SK-N-SH (cell line): ENCODE measurements at regions not wholly inside any gene's neighbourhood (a gene's known extent, or its start where the extent isn't known, plus 50 kb on each side); places are given as distances from the start of the nearest gene placed in this dataset.

ENCODE experiments used
- CTCF ChIA-PET: fragments of 300-600, 350-600 bp; formaldehyde crosslinking; extraction: SDS; loops from one replicate; lab custom pipeline; 2021; lab: Yijun Ruan, JAX
- POLR2A ChIA-PET: fragments of 350-600 bp; sonication (Branson Sonifier 250); formaldehyde crosslinking; extraction: SDS; loops from one replicate; lab custom pipeline; 2020; ENCODE audit warnings: antibody characterized with exemption, inconsistent platforms; lab: Yijun Ruan, JAX
- DNase-seq: peaks from one replicate; pipeline ENCODE4 v3.0.0; 2012
- H2AFZ ChIP-seq: fragments of 200-600 bp; sonication (generic); 2 replicates; pipeline ENCODE4 v1.8.1; 2016; ENCODE audit warnings: antibody characterized with exemption, mild to moderate bottlenecking, low read depth
- H3F3A ChIP-seq: fragments of 200-600 bp; sonication (generic); replicated peaks from 2 replicates; pipeline ENCODE3; 2016; ENCODE audit warnings: antibody characterized with exemption, mild to moderate bottlenecking; ENCODE audit not compliant: insufficient read depth
- H3K27ac ChIP-seq, 2 experiments: fragments of 200-500 bp in 1 of 2; fragments of 200-600 bp in 1 of 2; sonication (Bioruptor generic) in 1 of 2; sonication (generic), shearing (Covaris generic) in 1 of 2; 2 replicates each; pipeline versions ENCODE4 v1.5.1 to v1.6.1; 2014 to 2016; ENCODE audit warnings: low read depth in 2 of 2, inconsistent platforms in 1 of 2, low read length in 1 of 2, mild to moderate bottlenecking in 1 of 2, mixed read lengths in 1 of 2
- H3K27me3 ChIP-seq: fragments of 200-600 bp; sonication (generic), shearing (Covaris generic); 2 replicates; pipeline ENCODE4 v1.6.1; 2016; ENCODE audit warnings: mixed run types; ENCODE audit not compliant: insufficient read depth
- H3K36me3 ChIP-seq, 2 experiments: fragments of 200-500 bp in 1 of 2; fragments of 200-600 bp in 1 of 2; sonication (Bioruptor generic) in 1 of 2; sonication (generic) in 1 of 2; replicated peaks in 1 of 2; 2 replicates each; pipeline versions ENCODE3 to v1.5.1; 2014 to 2016; ENCODE audit warnings: low read length in 1 of 2, mild to moderate bottlenecking in 1 of 2; ENCODE audit not compliant: insufficient read depth in 2 of 2, control insufficient read depth in 1 of 2
- H3K4me1 ChIP-seq, 2 experiments: fragments of 200-500 bp in 1 of 2; fragments of 200-600 bp in 1 of 2; sonication (Bioruptor generic) in 1 of 2; sonication (generic), shearing (Covaris generic) in 1 of 2; 2 replicates each; pipeline versions ENCODE4 v1.5.1 to v1.6.1; 2014 to 2016; ENCODE audit warnings: low read depth in 1 of 2, low read length in 1 of 2, mixed run types in 1 of 2; ENCODE audit not compliant: insufficient read depth in 2 of 2, control insufficient read depth in 1 of 2
- H3K4me2 ChIP-seq: fragments of 200-600 bp; sonication (generic), shearing (Covaris generic); 2 replicates; pipeline ENCODE4 v1.6.1; 2017; ENCODE audit warnings: mixed run types
- H3K4me3 ChIP-seq, 2 experiments: fragments of 200-500 bp in 1 of 2; fragments of 200-600 bp in 1 of 2; sonication (Bioruptor generic) in 1 of 2; sonication (generic), shearing (Covaris generic) in 1 of 2; 2 replicates each; pipeline versions ENCODE4 v1.5.1 to v1.8.1; 2014 to 2016; ENCODE audit warnings: low read depth in 2 of 2, inconsistent platforms in 1 of 2, low read length in 1 of 2, mild to moderate bottlenecking in 1 of 2, mixed read lengths in 1 of 2, moderate library complexity in 1 of 2
- H3K79me2 ChIP-seq: fragments of 200-600 bp; sonication (generic); 2 replicates; pipeline ENCODE4 v1.8.1; 2017; ENCODE audit warnings: mild to moderate bottlenecking; ENCODE audit not compliant: insufficient read depth
- H3K9ac ChIP-seq: fragments of 200-600 bp; sonication (generic); 2 replicates; pipeline ENCODE4 v1.6.1; 2017; ENCODE audit warnings: mixed run types
- H3K9me2 ChIP-seq: fragments of 200-600 bp; sonication (generic); 2 replicates; pipeline ENCODE4 v1.6.1; 2017; ENCODE audit warnings: mixed run types
- H3K9me3 ChIP-seq: fragments of 200-600 bp; sonication (generic); 2 replicates; pipeline ENCODE4 v1.6.1; 2017; ENCODE audit warnings: mixed run types, mild to moderate bottlenecking, moderate library complexity
- H4K20me1 ChIP-seq: fragments of 200-600 bp; sonication (generic); 2 replicates; pipeline ENCODE4 v1.6.1; 2017; ENCODE audit warnings: mild to moderate bottlenecking, mixed run types; ENCODE audit not compliant: insufficient read depth
- ELF1 ChIP-seq: IDR thresholded peaks from 2 replicates; pipeline ENCODE4 v1.4.0; 2012
- GATA2 ChIP-seq: sonication (generic); formaldehyde crosslinking; IDR thresholded peaks from 2 replicates; pipeline ENCODE4 v1.5.0; 2020; ENCODE audit warnings: mild to moderate bottlenecking, missing genetic modification reagents
- JUND ChIP-seq: IDR thresholded peaks from 2 replicates; pipeline ENCODE4 v1.4.0; 2012
- MXI1 ChIP-seq: IDR thresholded peaks from 2 replicates; pipeline ENCODE4 v1.6.1; 2012; ENCODE audit warnings: mild to moderate bottlenecking, low read depth, low read length, improper control_type of control experiment
- NRF1 ChIP-seq: IDR thresholded peaks from 2 replicates; pipeline ENCODE4 v1.6.1; 2012; ENCODE audit warnings: low read depth, mild to moderate bottlenecking, low read length
- POLR2AphosphoS5 ChIP-seq: IDR thresholded peaks from 2 replicates; pipeline ENCODE4 v1.6.1; 2012; ENCODE audit warnings: low read depth, low read length
- RAD21 ChIP-seq: IDR thresholded peaks from 2 replicates; pipeline ENCODE4 v1.6.1; 2012; ENCODE audit warnings: mild to moderate bottlenecking, low read length
- SIN3A ChIP-seq: IDR thresholded peaks from 2 replicates; pipeline ENCODE4 v1.6.1; 2012; ENCODE audit warnings: low read depth, mild to moderate bottlenecking, low read length, moderate library complexity, borderline replicate concordance
- TAF1 ChIP-seq: IDR thresholded peaks from 2 replicates; pipeline ENCODE4 v1.6.1; 2012; ENCODE audit warnings: low read depth, mild to moderate bottlenecking, low read length, moderate library complexity, borderline replicate concordance
- TCF12 ChIP-seq: IDR thresholded peaks from 2 replicates; pipeline ENCODE4 v1.4.0; 2012
- YY1 ChIP-seq: IDR thresholded peaks from 2 replicates; pipeline ENCODE4 v1.4.0; 2012; ENCODE audit warnings: low read depth, mild to moderate bottlenecking
- WGBS: methylation state at CpG from one replicate; pipeline ENCODE4 v1.1.6; 2017; ENCODE audit warnings: low lambda C conversion rate; 5-methylcytosine and 5-hydroxymethylcytosine counted together
- TF ChIP-seq, protein P1 (sequence below): IDR thresholded peaks from 2 replicates; pipeline ENCODE4 v1.4.0; 2012; ENCODE audit warnings: low read depth
- TF ChIP-seq, protein P2 (sequence below): fragments of 150-350 bp; IDR thresholded peaks from 2 replicates; pipeline ENCODE4 v1.6.1; 2016; ENCODE audit warnings: mild to moderate bottlenecking, low read depth, low read length
- TF ChIP-seq, protein P3 (sequence below): fragments of 150-350 bp; IDR thresholded peaks from 2 replicates; pipeline ENCODE4 v1.6.1; 2017; ENCODE audit warnings: antibody characterized with exemption, low read length, low read depth, borderline replicate concordance
- TF ChIP-seq, protein P4 (sequence below): IDR thresholded peaks from 2 replicates; pipeline ENCODE4; 2012

DNA sequence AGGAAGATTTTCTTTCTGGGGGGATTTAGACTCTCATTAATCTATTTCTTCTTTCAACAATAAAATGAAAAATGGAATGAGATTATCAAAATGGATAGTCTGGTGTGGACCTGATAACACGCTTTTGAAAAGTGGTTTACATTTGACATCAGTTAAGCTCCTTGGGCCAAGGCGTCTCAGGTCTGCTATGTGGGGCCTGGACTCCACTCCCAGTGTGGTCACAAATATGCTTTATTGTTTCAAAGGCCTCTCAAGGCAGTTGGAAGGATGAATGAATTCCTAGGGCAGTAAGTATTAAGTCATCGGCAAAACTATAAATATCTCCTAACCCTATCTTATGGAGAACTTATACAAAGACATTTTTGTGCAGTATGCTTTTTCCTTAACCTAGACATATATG is 74.5 kb downstream of the ETAA1 start:
- Histone ChIP-seq H4K20me1 (no peaks in the 10 kb centered on the region), H3K4me1 (no peaks in the 10 kb centered on the region; a peak in 1 of 4 replicates), H3K27ac (no peak overlapping the region), H3K4me2 (no peak overlapping the region), H3K9me2 (no peaks in the 10 kb centered on the region), H3K4me3 (no peak overlapping the region), H3K79me2 (no peaks in the 10 kb centered on the region), H2AFZ (no peak overlapping the region), H3K9me3 (no peaks in the 10 kb centered on the region), H3F3A (no peaks in the 10 kb centered on the region), H3K36me3 (no peaks in the 10 kb centered on the region), H3K9ac (no peak overlapping the region), H3K27me3 (no peaks in the 10 kb centered on the region)
- DNase-seq = no peak
- WGBS = 95% methylated on average over 3 of the region's 3 CpGs
- ChIA-PET POLR2A (no interaction called here), CTCF (interaction anchor here (1.1 kb wide), 1 partner anchor 8 kb away, joined by 5 read pairs; no protein-coding TSS in a partner anchor)
- TF ChIP-seq JUND = no peak
- no peak for TF ChIP-seq MXI1
- TF ChIP-seq YY1 = no peak
- TF ChIP-seq, protein P1, sequence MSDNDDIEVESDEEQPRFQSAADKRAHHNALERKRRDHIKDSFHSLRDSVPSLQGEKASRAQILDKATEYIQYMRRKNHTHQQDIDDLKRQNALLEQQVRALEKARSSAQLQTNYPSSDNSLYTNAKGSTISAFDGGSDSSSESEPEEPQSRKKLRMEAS = no peak
- TF ChIP-seq ELF1 = no peak
- no peak for TF ChIP-seq RAD21
- no peak for TF ChIP-seq NRF1
- TF ChIP-seq, protein P2, sequence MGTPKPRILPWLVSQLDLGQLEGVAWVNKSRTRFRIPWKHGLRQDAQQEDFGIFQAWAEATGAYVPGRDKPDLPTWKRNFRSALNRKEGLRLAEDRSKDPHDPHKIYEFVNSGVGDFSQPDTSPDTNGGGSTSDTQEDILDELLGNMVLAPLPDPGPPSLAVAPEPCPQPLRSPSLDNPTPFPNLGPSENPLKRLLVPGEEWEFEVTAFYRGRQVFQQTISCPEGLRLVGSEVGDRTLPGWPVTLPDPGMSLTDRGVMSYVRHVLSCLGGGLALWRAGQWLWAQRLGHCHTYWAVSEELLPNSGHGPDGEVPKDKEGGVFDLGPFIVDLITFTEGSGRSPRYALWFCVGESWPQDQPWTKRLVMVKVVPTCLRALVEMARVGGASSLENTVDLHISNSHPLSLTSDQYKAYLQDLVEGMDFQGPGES = no peak
- TF ChIP-seq, protein P3, sequence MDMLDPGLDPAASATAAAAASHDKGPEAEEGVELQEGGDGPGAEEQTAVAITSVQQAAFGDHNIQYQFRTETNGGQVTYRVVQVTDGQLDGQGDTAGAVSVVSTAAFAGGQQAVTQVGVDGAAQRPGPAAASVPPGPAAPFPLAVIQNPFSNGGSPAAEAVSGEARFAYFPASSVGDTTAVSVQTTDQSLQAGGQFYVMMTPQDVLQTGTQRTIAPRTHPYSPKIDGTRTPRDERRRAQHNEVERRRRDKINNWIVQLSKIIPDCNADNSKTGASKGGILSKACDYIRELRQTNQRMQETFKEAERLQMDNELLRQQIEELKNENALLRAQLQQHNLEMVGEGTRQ = no peak
- TF ChIP-seq TCF12 = no peak
- TF ChIP-seq SIN3A = no peak
- TF ChIP-seq, protein P4, sequence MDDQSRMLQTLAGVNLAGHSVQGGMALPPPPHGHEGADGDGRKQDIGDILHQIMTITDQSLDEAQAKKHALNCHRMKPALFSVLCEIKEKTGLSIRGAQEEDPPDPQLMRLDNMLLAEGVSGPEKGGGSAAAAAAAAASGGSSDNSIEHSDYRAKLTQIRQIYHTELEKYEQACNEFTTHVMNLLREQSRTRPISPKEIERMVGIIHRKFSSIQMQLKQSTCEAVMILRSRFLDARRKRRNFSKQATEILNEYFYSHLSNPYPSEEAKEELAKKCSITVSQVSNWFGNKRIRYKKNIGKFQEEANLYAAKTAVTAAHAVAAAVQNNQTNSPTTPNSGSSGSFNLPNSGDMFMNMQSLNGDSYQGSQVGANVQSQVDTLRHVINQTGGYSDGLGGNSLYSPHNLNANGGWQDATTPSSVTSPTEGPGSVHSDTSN = no peak
- no peak for TF ChIP-seq GATA2 (CRISPR knock-in tag)
- no peak for TF ChIP-seq TAF1
- TF ChIP-seq POLR2AphosphoS5 = no peak
